Loucy (cell line): ENCODE measurements at regions not wholly inside any gene's neighbourhood (a gene's known extent, or its start where the extent isn't known, plus 50 kb on each side); places are given as distances from the start of the nearest gene placed in this dataset.
"Not testable (repeated sequence)": the region's sequence is repeated elsewhere in the genome, so short reads cannot be mapped to it uniquely, and the experiment has no call there.

Experiments
- H2AFZ ChIP-seq: fragments of 200-600 bp; sonication (generic); 2 replicates; pipeline ENCODE4 v1.6.0; 2016; ENCODE audit warnings: antibody characterized with exemption, mild to moderate bottlenecking, low read length, moderate library complexity
- H3F3A ChIP-seq: fragments of 200-600 bp; 2 replicates; pipeline ENCODE4 v1.6.0; 2016; ENCODE audit warnings: antibody characterized with exemption, low read depth, mild to moderate bottlenecking
- H3K27me3 ChIP-seq: fragments of 200-600 bp; sonication (generic); 2 replicates; pipeline ENCODE4 v1.6.1; 2014; ENCODE audit warnings: low read length, mild to moderate bottlenecking; ENCODE audit not compliant: insufficient read depth, poor library complexity, severe bottlenecking
- H3K36me3 ChIP-seq: fragments of 200-600 bp; sonication (generic); 2 replicates; pipeline ENCODE4 v1.6.1; 2016; ENCODE audit warnings: low read length; ENCODE audit not compliant: insufficient read depth
- H3K4me1 ChIP-seq: fragments of 200-600 bp; sonication (generic); 2 replicates; pipeline ENCODE4 v1.5.1; 2014; ENCODE audit warnings: low read length, mild to moderate bottlenecking; ENCODE audit not compliant: insufficient read depth, poor library complexity, severe bottlenecking
- H3K4me2 ChIP-seq: fragments of 200-600 bp; sonication (generic); 2 replicates; pipeline ENCODE4 v1.6.0; 2014; ENCODE audit warnings: antibody characterized with exemption, low read length, low read depth, mild to moderate bottlenecking; ENCODE audit not compliant: poor library complexity, severe bottlenecking
- H3K4me3 ChIP-seq: fragments of 200-600 bp; sonication (generic); 2 replicates; pipeline ENCODE4 v1.5.1; 2014; ENCODE audit warnings: low read length, mild to moderate bottlenecking, mixed read lengths; ENCODE audit not compliant: poor library complexity, severe bottlenecking
- H3K79me2 ChIP-seq: fragments of 200-600 bp; sonication (generic); 2 replicates; pipeline ENCODE4 v1.6.1; 2014; ENCODE audit warnings: low read length; ENCODE audit not compliant: insufficient read depth
- H3K9ac ChIP-seq: fragments of 200-600 bp; sonication (generic); 2 replicates; pipeline ENCODE4 v1.6.0; 2014; ENCODE audit warnings: mild to moderate bottlenecking, low read depth, low read length, moderate library complexity; ENCODE audit not compliant: poor library complexity, severe bottlenecking
- H3K9me2 ChIP-seq: fragments of 200-600 bp; sonication (generic); replicated peaks from 2 replicates; pipeline ENCODE4 v1.6.1; 2016; ENCODE audit warnings: low read depth, low read length, mixed read lengths
- H3K9me3 ChIP-seq: fragments of 200-600 bp; sonication (generic); 2 replicates; pipeline ENCODE4 v1.6.1; 2014; ENCODE audit warnings: mild to moderate bottlenecking, antibody characterized with exemption, low read length, low read depth; ENCODE audit not compliant: insufficient read depth
- H4K20me1 ChIP-seq: fragments of 200-600 bp; sonication (generic); 2 replicates; pipeline ENCODE4 v1.6.0; 2014; ENCODE audit warnings: antibody characterized with exemption, low read length, mild to moderate bottlenecking; ENCODE audit not compliant: insufficient read depth, poor library complexity, severe bottlenecking
- CTCF ChIP-seq: fragments of 200-600 bp; sonication (generic); conservative IDR thresholded peaks from 2 replicates; pipeline ENCODE4 v1.5.1; 2014; ENCODE audit warnings: mild to moderate bottlenecking, antibody characterized with exemption, low read length
- EZH2phosphoT487 ChIP-seq: fragments of 200-600 bp; IDR thresholded peaks from 2 replicates; pipeline ENCODE4 v1.6.1; 2018; ENCODE audit warnings: antibody characterized with exemption, mild to moderate bottlenecking, moderate library complexity, borderline replicate concordance

GRCh38 chr10:4395731-4396130, 430.3 kb upstream of the AKR1E2 start:
- Histone ChIP-seq H3K9me3 (no peaks in the 10 kb centered on the region), H3K36me3 (no peaks in the 10 kb centered on the region), H3K4me2 (no peak overlapping the region), H2AFZ (no peak overlapping the region), H3K9ac (no peak overlapping the region), H4K20me1 (no peaks in the 10 kb centered on the region), H3F3A (no peaks in the 10 kb centered on the region), H3K27me3 (no peaks in the 10 kb centered on the region), H3K4me1 (no peaks in the 10 kb centered on the region), H3K79me2 (no peaks in the 10 kb centered on the region), H3K4me3 (no peak overlapping the region), H3K9me2 (no peaks in the 10 kb centered on the region)
- TF ChIP-seq EZH2phosphoT487 (no peak), CTCF (no peak)

GRCh38 chr10:4394455-4394854, 431.6 kb upstream of the AKR1E2 start:
- not testable (repeated sequence) for H3K9ac ChIP-seq, H3F3A ChIP-seq, H3K36me3 ChIP-seq, H3K27me3 ChIP-seq, H3K9me3 ChIP-seq, H3K4me3 ChIP-seq, H3K4me2 ChIP-seq, H3K4me1 ChIP-seq, H4K20me1 ChIP-seq, H3K9me2 ChIP-seq, H3K79me2 ChIP-seq, H2AFZ ChIP-seq

- Histone ChIP-seq H3K79me2 (no peaks in the 10 kb centered on the region), H3K36me3 (no peaks in the 10 kb centered on the region), H3K4me1 (no peaks in the 10 kb centered on the region), H3K27me3 (no peaks in the 10 kb centered on the region), H3K9ac (no peak overlapping the region), H3K9me3 (no peaks in the 10 kb centered on the region), H3F3A (no peaks in the 10 kb centered on the region), H4K20me1 (no peaks in the 10 kb centered on the region), H3K9me2 (no peaks in the 10 kb centered on the region), H3K4me3 (no peak overlapping the region), H3K4me2 (no peak overlapping the region), H2AFZ (no peak overlapping the region)
- peak; percentile 36; the same call in 1 of the 2 replicates for TF ChIP-seq CTCF
- TF ChIP-seq EZH2phosphoT487 = no peak
Measured at GRCh38 chr10:4391683-4392082, 434.3 kb upstream of the AKR1E2 start.

- Histone ChIP-seq H3F3A (no peaks in the 10 kb centered on the region), H3K9me2 (no peaks in the 10 kb centered on the region), H3K4me3 (no peak overlapping the region), H3K27me3 (no peaks in the 10 kb centered on the region), H4K20me1 (no peaks in the 10 kb centered on the region), H3K4me1 (no peaks in the 10 kb centered on the region), H3K4me2 (no peak overlapping the region), H3K9me3 (no peaks in the 10 kb centered on the region), H3K36me3 (no peaks in the 10 kb centered on the region), H3K9ac (no peak overlapping the region), H2AFZ (no peak overlapping the region), H3K79me2 (no peaks in the 10 kb centered on the region)
- TF ChIP-seq EZH2phosphoT487 (no peak), CTCF (no peak)
Measured at GRCh38 chr10:4390219-4390618, 435.8 kb upstream of the AKR1E2 start.
